AG09309 (cell line): ENCODE measurements at regions not wholly inside any gene's neighbourhood (a gene's known extent, or its start where the extent isn't known, plus 50 kb on each side); places are given as distances from the start of the nearest gene placed in this dataset.

ENCODE experiments used
- DNase-seq: peaks from one replicate; pipeline ENCODE4 v3.0.0-alpha.2; 2010; ENCODE audit warnings: low read depth
- H3K4me3 ChIP-seq: 2 replicates; pipeline ENCODE4 v1.5.1; 2011; ENCODE audit warnings: mild to moderate bottlenecking, low read depth, low read length, moderate library complexity; ENCODE audit not compliant: control insufficient read depth
- TF ChIP-seq, protein P1 (sequence below): IDR thresholded peaks from 2 replicates; pipeline ENCODE4 v1.5.1; 2011; ENCODE audit warnings: mild to moderate bottlenecking, low read depth, low read length, inconsistent platforms; ENCODE audit not compliant: insufficient read depth, control insufficient read depth; ENCODE audit errors: missing control alignments

DNA sequence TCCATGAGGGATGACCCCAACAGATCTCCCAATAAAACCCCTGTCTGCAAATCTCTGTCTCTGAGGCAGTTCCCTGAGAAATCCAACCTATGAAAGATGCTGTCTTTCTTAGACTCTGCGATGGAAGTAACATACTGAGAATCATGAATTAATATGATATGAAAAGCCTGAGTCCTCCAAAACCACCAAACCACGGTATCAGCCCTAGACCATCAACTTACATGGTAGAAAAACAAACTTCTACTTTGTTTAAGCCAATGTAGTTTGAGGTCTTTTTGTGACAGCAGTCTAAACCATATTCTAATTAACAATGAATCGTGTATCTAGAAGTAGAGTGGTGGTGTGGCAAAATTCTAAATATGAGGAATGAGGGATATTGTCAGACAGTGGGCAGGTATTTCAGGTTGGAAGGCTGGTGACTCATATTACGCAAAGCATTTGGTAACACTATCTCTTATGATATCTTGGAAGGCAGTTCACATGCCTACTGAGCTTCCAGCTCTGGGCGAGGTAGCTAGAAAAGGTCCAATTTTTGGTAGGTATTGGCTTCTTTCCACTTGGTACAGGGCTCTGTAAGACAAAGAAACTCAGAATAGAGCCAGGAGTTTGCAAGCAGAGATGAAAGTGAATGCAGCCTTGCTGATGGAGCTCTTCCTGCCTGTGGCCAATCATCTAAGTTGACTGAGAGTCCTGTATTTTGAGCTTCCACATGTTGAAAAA lies 215.8 kb downstream of the ZFP36L2 start:
- TF ChIP-seq, protein P1, sequence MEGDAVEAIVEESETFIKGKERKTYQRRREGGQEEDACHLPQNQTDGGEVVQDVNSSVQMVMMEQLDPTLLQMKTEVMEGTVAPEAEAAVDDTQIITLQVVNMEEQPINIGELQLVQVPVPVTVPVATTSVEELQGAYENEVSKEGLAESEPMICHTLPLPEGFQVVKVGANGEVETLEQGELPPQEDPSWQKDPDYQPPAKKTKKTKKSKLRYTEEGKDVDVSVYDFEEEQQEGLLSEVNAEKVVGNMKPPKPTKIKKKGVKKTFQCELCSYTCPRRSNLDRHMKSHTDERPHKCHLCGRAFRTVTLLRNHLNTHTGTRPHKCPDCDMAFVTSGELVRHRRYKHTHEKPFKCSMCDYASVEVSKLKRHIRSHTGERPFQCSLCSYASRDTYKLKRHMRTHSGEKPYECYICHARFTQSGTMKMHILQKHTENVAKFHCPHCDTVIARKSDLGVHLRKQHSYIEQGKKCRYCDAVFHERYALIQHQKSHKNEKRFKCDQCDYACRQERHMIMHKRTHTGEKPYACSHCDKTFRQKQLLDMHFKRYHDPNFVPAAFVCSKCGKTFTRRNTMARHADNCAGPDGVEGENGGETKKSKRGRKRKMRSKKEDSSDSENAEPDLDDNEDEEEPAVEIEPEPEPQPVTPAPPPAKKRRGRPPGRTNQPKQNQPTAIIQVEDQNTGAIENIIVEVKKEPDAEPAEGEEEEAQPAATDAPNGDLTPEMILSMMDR = no peak
- no peak for DNase-seq
- no peak overlapping the region for H3K4me3 ChIP-seq

DNA sequence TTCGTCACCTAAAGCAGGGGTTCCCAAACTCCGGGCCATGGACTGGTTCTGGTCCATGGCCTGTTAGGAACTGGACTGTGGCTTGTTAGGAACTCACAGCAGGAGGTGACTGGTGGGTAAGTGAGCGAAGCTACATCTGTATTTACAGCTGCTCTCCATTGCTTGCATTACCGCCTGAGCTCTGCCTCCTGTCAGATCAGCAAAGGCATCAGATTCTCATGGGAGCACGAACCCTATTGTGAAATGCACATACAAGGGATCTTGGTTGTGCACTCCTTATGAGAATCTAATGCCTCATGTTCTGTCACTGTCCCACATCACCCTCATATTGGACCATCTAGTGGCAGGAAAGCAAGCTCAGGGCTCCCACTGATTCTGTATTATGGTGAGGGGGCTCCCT lies 217.0 kb downstream of the ZFP36L2 start:
- TF ChIP-seq, protein P1 = no peak
- H3K4me3 ChIP-seq = no peak overlapping the region
- no peak for DNase-seq

GRCh38 chr2:43008388-43008787 lies 216.0 kb upstream of the HAAO start:
- H3K4me3 ChIP-seq = no peak overlapping the region
- TF ChIP-seq, protein P1 = no peak
- DNase-seq = no peak

DNA sequence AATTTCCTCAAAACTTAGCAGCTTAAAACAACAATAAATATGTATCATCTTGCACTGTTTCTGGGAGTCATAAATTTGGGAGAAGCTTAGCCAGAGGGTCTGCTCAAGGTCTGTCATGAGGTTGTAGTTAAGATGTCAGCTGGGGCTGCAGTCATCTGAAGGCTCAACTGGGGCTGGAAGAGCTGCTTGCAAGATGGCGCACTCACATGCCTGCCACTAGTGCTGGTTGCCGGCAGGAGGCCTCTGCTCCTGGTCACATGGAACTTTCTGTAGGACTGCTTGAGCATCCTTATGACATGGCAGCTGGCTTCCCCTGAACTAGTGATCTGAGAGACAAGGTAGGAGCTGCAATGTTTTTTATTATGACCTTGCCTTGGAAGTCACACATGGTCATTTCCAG lies 215.5 kb upstream of the HAAO start:
- H3K4me3 ChIP-seq = no peak overlapping the region
- DNase-seq = no peak
- TF ChIP-seq, protein P1 = no peak

GRCh38 chr2:43006834-43007543 lies 214.6 kb upstream of the HAAO start:
- H3K4me3 ChIP-seq = no peak overlapping the region
- TF ChIP-seq, protein P1 = no peak
- DNase-seq = no peak

GRCh38 chr2:43005975-43006833 lies 213.8 kb upstream of the HAAO start:
- DNase-seq = no peak
- TF ChIP-seq, protein P1 = no peak
- no peak overlapping the region for H3K4me3 ChIP-seq
